ENCODE measurements at regions not wholly inside any gene's neighbourhood (a gene's known extent, or its start where the extent isn't known, plus 50 kb on each side); places are given as distances from the start of the nearest gene placed in this dataset.

GRCh38 chr2:14306268-14306861, 326.2 kb upstream of the LRATD1 start (continued):
- TF ChIP-seq IRF3 (IDR thresholded peaks at IDR 0.05): no peak
- TF ChIP-seq NBN (IDR thresholded peaks at IDR 0.05): peak; percentile 89
- no peak for TF ChIP-seq RCOR1 (conservative IDR thresholded peaks at IDR 0.05; ENCODE audit: low read depth, low read length)
- TF ChIP-seq ZBTB4 (CRISPR knock-in tag; IDR thresholded peaks at IDR 0.05): no peak
- no peak for TF ChIP-seq PBX3 (IDR thresholded peaks at IDR 0.05; ENCODE audit: insufficient replicate concordance, low read depth, low read length)
- no peak for TF ChIP-seq REST (IDR thresholded peaks at IDR 0.05; ENCODE audit: low read depth, low read length)
- TF ChIP-seq PRDM15 (CRISPR knock-in tag; IDR thresholded peaks at IDR 0.05): no peak
- TF ChIP-seq, protein P1, sequence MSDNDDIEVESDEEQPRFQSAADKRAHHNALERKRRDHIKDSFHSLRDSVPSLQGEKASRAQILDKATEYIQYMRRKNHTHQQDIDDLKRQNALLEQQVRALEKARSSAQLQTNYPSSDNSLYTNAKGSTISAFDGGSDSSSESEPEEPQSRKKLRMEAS (IDR thresholded peaks at IDR 0.05; ENCODE audit: low read depth, low read length): no peak
- TF ChIP-seq SMAD1 (IDR thresholded peaks at IDR 0.05; ENCODE audit: low read depth, partially characterized antibody): no peak
- TF ChIP-seq IKZF2 (IDR thresholded peaks at IDR 0.05): peak; percentile 92 to 95
- no peak for TF ChIP-seq JUND (IDR thresholded peaks at IDR 0.05; ENCODE audit: low read depth, low read length)
- TF ChIP-seq MEF2A (IDR thresholded peaks at IDR 0.05; ENCODE audit: insufficient read depth, low read depth, low read length): 0 out of 2 replicates have a peak, but pooled peaks have one; percentile 29
- TF ChIP-seq KLF5 (IDR thresholded peaks at IDR 0.05; ENCODE audit: partially characterized antibody): no peak
- peak; percentile 85 for TF ChIP-seq RELB (IDR thresholded peaks at IDR 0.05; ENCODE audit: low read depth)
